Fibroblast of lung (primary cell): ENCODE measurements at regions not wholly inside any gene's neighbourhood (a gene's known extent, or its start where the extent isn't known, plus 50 kb on each side); places are given as distances from the start of the nearest gene placed in this dataset.

ENCODE experiments used
- DNase-seq, 2 donors: peaks; one replicate each; pipeline versions ENCODE4 v3.0.0 to v3.0.0-alpha.2; 2010; ENCODE audit warnings: low read depth in 2 of 2
- H2AFZ ChIP-seq: 2 replicates; pipeline ENCODE4 v1.5.1; 2012; ENCODE audit warnings: low read length, control low read depth, inconsistent platforms
- H3K27ac ChIP-seq: 2 replicates; pipeline ENCODE4 v1.5.1; 2011; ENCODE audit warnings: low read length, control low read depth; ENCODE audit not compliant: insufficient read depth
- H3K27me3 ChIP-seq: 2 replicates; pipeline ENCODE4 v1.5.1; 2011; ENCODE audit warnings: mild to moderate bottlenecking, low read length; ENCODE audit not compliant: control insufficient read depth, insufficient read depth
- H3K36me3 ChIP-seq: 2 replicates; pipeline ENCODE4 v1.5.1; 2011; ENCODE audit warnings: low read length; ENCODE audit not compliant: control insufficient read depth, insufficient read depth
- H3K4me1 ChIP-seq: 2 replicates; pipeline ENCODE4 v1.5.1; 2011; ENCODE audit warnings: low read length; ENCODE audit not compliant: control insufficient read depth, insufficient read depth; ENCODE audit errors: extremely low read depth
- H3K4me2 ChIP-seq: 2 replicates; pipeline ENCODE4 v1.5.1; 2011; ENCODE audit warnings: low read length, control low read depth; ENCODE audit not compliant: insufficient read depth; ENCODE audit errors: extremely low read depth
- H3K4me3 ChIP-seq, 4 experiments: fragments of 200-600 bp in 1 of 4; sonication (generic) in 1 of 4; replicated peaks in 1 of 4; 2 replicates each; pipeline ENCODE4 v1.5.1; 2011 to 2016; ENCODE audit warnings: low read length in 4 of 4, low read depth in 3 of 4, mild to moderate bottlenecking in 3 of 4, control low read depth in 2 of 4, inconsistent platforms in 1 of 4, mixed read lengths in 1 of 4; ENCODE audit not compliant: insufficient read depth in 1 of 4; ENCODE audit errors: control extremely low read depth in 1 of 4
- H3K79me2 ChIP-seq: 2 replicates; pipeline ENCODE4 v1.5.1; 2012; ENCODE audit warnings: mild to moderate bottlenecking, low read length, inconsistent platforms; ENCODE audit not compliant: control insufficient read depth, insufficient read depth
- H3K9ac ChIP-seq: 2 replicates; pipeline ENCODE4 v1.5.1; 2011; ENCODE audit warnings: mild to moderate bottlenecking, low read length, control low read depth; ENCODE audit not compliant: insufficient read depth
- H3K9me3 ChIP-seq: 2 replicates; pipeline ENCODE4 v1.5.1; 2012; ENCODE audit warnings: low read depth, low read length; ENCODE audit not compliant: control insufficient read depth, insufficient read depth
- H4K20me1 ChIP-seq: 2 replicates; pipeline ENCODE4 v1.5.1; 2011; ENCODE audit warnings: low read length; ENCODE audit not compliant: control insufficient read depth, insufficient read depth; ENCODE audit errors: extremely low read depth
- CTCF ChIP-seq, 2 donors: IDR thresholded peaks in 1 of 2; conservative IDR thresholded peaks in 1 of 2; 1 replicate in 1 of 2; 2 replicates in 1 of 2; pipeline ENCODE4 v1.5.1; 2011 to 2012; ENCODE audit warnings: low read length in 2 of 2, control low read depth in 1 of 2, inconsistent platforms in 1 of 2, low read depth in 1 of 2, mild to moderate bottlenecking in 1 of 2
- EZH2 ChIP-seq: IDR thresholded peaks from 2 replicates; pipeline ENCODE4 v1.5.1; 2012; ENCODE audit warnings: low read length, control low read depth, mild to moderate bottlenecking; ENCODE audit errors: missing control alignments

DNA sequence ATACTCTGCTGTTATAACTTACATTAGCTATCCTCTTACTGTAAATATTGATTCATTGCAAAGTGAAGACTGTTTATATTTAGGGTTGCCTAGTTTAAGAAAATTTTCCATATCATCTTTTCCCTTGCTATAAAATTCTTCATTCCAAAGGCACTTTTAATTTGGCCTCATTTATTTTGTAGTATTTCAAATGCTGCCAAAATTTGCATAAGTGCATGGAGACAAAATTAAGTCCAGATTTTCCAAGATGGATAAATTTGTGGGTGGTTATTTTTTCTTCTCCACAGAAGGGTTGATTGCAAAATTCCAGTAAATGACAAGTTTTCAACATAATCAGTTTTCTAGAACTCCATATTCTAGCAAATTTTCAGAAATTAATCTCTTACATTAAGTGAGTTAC is 141.5 kb upstream of the MTAP start:
- Histone ChIP-seq H3K9me3 (no peaks in the 10 kb centered on the region), H3K4me1 (peaks cover 2% of the 10 kb centered on the region), H3K27me3 (no peaks in the 10 kb centered on the region), H3K79me2 (no peaks in the 10 kb centered on the region), H2AFZ (no peak overlapping the region), H4K20me1 (no peaks in the 10 kb centered on the region), H3K36me3 (no peaks in the 10 kb centered on the region), H3K4me2 (no peak overlapping the region), H3K9ac (no peak overlapping the region), H3K27ac (no peak overlapping the region), H3K4me3 (no peak overlapping the region)
- DNase-seq = no peak
- TF ChIP-seq CTCF (conservative IDR thresholded peaks at IDR 0.05 in 1 of 2, IDR thresholded peaks at IDR 0.05 in 1 of 2; ENCODE audit: low read depth in 1 of 2, low read length in 2 of 2) (no peak), EZH2 (no peak)

DNA sequence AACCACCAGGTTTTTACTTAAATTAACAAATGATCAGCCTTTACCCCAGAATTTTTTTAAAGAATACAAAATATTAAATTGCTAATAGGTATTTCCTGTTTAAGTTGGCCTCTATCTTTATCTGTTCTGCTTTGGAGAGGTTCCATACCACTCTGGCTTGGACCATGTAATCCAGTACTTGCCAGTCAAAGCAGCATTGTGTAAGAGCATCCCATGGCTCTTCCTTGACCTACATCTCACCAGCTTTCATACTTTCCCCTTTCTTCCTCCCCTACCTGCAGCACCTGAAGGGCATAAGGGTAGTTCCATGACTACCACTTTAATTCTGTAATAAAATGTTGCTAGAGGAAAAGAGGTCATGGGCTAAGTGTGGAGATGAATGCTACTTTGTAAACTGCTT is 140.8 kb upstream of the MTAP start:
- Histone ChIP-seq H3K4me3 (no peak overlapping the region), H3K27ac (no peak overlapping the region), H3K9ac (no peak overlapping the region), H3K4me1 (peaks cover 2% of the 10 kb centered on the region), H2AFZ (no peak overlapping the region), H3K4me2 (no peak overlapping the region), H3K36me3 (no peaks in the 10 kb centered on the region), H3K27me3 (no peaks in the 10 kb centered on the region), H3K79me2 (no peaks in the 10 kb centered on the region), H4K20me1 (no peaks in the 10 kb centered on the region), H3K9me3 (no peaks in the 10 kb centered on the region)
- TF ChIP-seq EZH2 (no peak), CTCF (conservative IDR thresholded peaks at IDR 0.05 in 1 of 2, IDR thresholded peaks at IDR 0.05 in 1 of 2; ENCODE audit: low read depth in 1 of 2, low read length in 2 of 2) (no peak)
- DNase-seq = peak; percentile 55 to 83

DNA sequence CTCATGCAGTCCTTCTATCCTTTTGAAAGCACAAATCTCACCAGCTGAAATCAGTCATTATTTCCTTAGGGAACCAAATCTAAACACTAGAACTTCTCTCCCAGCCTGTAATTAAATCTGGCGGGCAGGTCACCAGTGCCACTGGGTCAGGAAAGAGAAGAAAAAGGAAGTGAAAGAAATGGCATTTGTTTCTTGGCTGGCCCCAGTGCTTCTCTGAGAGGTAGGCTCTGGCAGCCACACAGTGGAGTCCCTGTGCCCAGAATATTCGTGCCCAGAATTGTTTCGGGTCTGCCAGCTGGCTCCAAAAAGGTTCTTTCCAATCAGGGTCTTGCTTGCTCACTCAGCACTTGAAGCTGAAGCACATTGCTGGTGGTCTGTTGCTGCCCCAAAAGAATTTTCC is 133.9 kb upstream of the MTAP start:
- Histone ChIP-seq H3K4me3 (no peak overlapping the region), H3K79me2 (no peaks in the 10 kb centered on the region), H3K27me3 (no peaks in the 10 kb centered on the region), H3K4me2 (no peak overlapping the region), H2AFZ (peak overlapping the region; percentile 42), H3K4me1 (peaks cover 3% of the 10 kb centered on the region), H3K9ac (no peak overlapping the region), H3K9me3 (no peaks in the 10 kb centered on the region), H3K36me3 (no peaks in the 10 kb centered on the region), H4K20me1 (no peaks in the 10 kb centered on the region), H3K27ac (no peak overlapping the region)
- TF ChIP-seq EZH2 (no peak), CTCF (conservative IDR thresholded peaks at IDR 0.05 in 1 of 2, IDR thresholded peaks at IDR 0.05 in 1 of 2; ENCODE audit: low read depth in 1 of 2, low read length in 2 of 2) (no peak)
- no peak for DNase-seq
